ENCODE measurements at regions not wholly inside any gene's neighbourhood (a gene's known extent, or its start where the extent isn't known, plus 50 kb on each side); places are given as distances from the start of the nearest gene placed in this dataset.
"Not testable (repeated sequence)": the region's sequence is repeated elsewhere in the genome, so short reads cannot be mapped to it uniquely, and the experiment has no call there.

DNA sequence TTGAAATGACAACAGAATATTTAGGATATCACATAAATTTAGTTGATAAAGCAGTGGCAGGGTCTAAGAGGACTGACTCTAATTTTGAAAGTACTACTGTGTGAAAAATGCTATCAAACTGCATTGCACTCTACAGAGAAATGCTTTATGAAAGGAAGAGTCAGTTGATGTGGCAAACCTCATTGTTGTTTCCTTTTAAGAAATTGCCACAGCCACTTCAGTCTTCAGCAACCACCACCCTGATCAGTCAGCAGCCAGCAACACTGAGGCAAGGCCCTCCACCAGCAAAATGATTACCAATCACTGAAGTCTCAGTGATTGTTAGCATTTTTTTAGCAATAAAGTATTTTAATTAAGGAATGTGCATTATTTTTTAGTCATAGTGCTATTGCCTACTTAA is 488.7 kb upstream of the SLC39A10 start:
- no peak for DNase-seq (ENCODE audit: low spot score)

DNA sequence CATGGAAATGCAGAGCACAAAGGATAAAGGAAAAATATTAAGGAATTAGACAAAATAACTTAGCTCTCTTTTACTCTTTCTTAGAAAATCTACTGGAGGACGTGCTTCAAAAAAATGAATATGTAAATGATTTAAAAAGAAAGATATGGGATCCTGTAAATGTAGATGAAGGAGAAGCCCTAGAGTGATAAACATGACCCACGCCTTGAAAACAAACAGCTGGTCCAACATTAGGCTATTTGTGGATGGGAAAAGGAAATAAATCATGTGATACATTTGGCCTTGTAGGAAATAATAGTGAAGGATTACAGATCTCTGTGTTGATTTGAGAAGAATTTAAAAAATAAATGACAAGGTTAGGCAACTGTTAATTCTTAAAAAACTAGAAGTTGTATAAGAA is 492.1 kb upstream of the SLC39A10 start:
- no peak for DNase-seq (ENCODE audit: low spot score)

DNA sequence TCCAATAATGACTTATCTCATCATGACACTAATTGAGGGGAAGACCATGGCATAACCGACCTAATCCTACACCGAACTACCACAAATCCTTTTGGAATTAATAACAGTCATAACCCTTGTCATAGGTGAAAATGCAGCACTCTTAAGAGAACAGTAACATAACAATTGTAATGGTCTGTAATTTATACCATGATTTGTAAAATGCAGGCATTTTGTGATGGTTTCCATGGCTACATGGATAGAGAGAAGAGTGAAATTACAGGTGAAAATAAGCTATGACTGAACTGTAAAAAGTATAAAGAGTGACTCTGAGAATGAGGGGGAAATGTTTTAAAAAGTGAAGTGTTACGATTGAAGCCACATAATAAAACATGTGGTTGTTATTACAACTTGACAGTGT is 494.1 kb upstream of the SLC39A10 start:
- no peak for DNase-seq (ENCODE audit: low spot score)

DNA sequence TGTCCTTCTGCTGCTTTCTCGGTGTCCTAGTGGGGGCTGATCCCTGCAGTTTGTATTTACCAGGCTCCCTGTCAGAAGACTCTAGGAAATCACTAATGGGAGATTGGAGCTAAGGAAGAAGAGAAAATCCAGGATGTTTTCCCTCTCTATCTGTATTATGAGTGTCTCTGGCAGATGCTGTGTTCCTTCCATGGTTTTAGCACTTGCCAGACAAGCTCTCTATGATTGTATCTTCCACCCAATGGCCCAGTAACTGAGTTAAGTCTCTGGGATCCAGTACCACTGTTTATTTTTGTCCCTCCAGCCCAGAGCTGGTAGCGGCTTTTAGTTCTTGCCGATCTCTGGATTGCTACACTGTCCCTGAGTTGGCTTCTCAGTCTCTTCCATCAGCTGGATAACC is 494.8 kb upstream of the SLC39A10 start:
- DNase-seq (ENCODE audit: low spot score): no peak

DNA sequence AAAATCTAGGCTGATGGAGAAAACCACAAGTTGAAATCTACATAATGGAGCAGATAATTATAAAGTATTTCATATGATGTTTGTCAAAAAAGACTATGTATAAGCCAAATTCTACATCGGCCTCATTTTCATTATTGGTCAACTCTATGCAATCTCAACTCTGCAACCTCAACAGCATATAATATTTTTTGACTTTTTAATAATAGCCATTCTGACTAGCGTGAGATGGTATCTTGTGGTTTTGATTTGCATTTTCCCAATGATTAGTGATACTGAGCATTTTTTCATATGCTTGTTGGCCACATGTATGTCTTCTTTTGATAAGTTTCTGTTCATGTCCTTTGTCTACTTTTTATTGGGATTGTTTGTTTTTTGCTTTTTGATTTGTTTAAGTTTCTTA is 496.1 kb upstream of the SLC39A10 start:
- no peak for DNase-seq (ENCODE audit: low spot score)

DNA sequence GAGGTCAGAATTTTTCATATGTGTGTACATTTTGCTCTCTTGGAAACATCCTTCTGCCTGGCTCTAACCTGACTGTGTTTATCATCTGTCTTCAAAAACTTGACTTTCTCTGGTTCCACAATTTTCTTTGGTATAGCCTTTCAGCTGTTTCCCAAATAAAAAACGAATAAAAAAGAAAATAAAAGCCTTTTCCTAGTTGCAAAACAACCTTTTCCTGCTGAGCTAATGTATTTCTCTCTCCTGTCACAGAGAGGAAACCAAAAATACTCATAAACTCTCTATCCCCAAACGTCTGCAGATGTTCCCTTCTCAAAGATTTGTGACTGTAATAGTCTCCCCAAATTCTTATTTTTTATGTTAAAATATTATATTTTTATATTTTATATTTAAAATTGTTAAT is 505.3 kb upstream of the SLC39A10 start:
- no peak for DNase-seq (ENCODE audit: low spot score)

DNA sequence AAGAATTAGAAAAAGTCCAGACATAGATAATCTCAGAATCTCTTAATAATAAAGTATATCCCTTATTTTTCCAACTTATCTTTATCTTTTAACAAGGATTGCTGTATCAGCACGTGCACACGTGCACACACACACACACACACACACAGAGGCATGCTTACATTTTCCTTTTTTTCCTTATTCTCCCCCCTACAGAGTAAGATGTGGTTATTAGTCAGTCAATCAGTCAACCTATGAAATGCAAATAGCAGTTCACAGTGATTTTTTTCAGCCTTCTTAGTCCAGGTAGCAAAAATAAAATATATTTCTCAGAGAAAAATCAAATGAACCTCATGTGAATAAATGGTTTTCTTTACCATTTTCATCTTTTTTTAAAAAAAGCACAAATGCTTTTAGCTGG is 506.2 kb upstream of the SLC39A10 start:
- no peak for DNase-seq (ENCODE audit: low spot score)

DNA sequence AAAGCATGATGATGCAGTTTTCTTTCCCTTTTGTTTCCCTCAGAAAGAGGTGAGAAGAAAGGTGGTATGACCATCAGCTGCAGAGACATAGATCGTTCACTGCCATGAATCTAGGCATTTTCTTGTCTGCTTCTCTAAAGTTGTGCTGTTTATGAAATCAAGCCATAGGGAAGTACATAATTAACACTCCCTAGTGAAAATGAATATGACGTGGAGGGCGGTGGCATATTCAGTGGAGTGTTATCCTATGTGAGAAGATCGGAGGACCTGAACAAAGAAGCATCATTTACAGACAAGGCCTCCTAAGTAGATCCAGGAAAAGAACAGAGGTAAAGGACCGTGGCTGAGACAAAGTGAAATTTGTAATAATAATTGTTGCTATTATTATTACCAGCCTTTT is 509.0 kb upstream of the SLC39A10 start:
- no peak for DNase-seq (ENCODE audit: low spot score)

DNA sequence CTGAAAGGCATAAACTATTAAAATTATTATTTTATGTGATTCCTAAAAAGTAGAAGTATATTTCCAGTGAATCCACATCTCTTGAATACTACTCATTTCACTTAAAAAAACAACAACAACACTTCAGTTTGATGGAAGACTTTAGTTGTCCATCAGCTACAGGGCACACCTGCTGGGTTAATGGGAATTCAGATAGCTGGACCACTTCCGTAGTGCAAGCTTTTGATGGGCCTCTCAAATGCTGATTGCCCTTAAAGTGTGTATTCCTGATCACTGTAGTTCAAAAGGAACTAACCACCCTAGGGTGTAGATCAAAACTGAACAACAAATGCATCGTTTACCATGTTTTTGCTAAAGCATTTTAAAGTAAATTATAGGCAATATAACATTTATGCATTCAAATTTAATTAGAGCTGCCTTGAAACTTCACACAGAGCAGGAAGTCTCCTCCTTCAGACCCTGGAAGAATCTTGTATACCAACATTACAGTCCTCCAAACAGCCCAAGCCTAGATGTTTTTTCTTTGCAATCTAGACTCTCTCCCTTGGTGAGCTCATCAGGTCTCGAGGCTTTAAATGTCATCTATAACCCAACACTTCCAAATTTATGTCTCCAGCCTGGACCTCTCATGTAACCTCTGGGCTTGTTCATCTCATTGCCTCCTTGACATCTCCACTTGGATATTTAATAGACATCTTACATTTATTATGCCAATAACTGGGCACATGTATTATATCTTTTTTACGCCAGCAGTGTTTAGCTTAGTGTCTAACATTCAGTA is 510.1 kb upstream of the SLC39A10 start:
- no peak for DNase-seq (ENCODE audit: low spot score)

DNA sequence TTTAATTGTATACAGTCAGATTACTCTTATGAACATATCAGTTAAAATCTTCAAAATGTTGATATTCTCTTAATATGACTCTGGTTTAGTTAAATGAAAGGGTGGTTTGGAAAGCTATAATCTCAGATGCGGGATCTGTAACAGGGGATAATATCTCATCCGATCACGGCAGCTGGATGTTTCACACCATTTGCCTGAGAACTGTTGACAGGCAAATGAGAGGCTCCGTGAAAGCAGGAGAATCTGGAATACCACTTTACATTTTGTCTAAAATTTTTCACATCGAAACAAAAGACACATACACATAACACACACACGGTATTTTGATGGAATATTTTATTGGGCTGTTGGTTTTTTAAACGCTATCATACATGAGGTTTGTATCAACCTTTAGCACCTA is 518.6 kb upstream of the SLC39A10 start:
- DNase-seq (ENCODE audit: low spot score): no peak

DNA sequence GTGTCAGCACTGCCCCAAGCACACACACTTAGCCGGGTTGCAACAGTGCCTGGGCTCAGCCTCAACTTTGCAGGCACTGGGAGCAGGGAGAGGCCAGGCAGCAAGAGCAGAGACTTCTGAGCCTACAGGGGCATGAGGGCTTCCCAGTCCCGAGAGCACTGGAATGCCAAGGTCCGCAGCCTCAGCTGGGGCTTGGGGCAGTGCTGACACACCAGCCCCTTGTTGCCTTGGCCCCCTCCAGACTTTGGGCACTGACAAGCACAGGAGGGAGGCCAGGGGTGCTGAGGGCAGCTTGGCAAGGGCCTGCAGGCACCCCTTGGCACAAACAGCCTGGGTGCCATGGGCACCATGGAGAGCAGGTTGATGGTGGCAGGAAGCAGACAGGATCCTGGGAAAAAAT is 531.1 kb upstream of the SLC39A10 start:
- not testable (repeated sequence) for DNase-seq (ENCODE audit: low spot score)

DNA sequence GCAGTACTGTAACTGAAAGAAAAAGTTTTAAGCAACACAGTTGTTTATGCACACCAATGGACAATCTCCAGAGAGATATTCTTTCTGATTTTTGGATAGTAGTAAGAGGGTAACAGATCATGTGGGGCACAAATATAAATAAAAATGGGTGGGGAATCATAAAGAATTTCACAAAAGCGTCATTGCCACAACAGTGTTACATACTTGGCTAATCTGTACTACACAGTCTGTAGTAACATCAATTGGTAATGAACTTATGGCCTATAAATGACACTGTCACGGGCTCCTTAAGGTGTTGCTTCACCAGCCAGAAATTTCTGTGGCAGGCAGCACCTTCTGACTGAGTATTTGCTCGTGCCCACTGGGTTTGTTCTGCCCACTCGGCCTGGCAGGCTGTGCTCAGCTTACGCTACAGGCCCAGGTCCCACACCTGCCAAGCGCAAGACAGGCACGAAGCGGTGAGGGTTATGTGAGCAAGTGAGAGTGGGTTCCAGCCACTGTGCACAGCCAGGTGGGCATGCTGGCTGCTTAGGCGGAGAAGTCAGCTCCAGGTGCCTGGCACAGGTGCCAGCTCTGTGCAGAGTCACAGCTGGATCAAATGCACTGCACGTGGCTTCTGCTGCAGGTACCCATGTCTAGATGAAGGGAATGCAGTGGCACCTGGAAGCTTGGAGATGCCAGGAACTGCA is 532.5 kb upstream of the SLC39A10 start:
- DNase-seq (ENCODE audit: low spot score): no peak

DNA sequence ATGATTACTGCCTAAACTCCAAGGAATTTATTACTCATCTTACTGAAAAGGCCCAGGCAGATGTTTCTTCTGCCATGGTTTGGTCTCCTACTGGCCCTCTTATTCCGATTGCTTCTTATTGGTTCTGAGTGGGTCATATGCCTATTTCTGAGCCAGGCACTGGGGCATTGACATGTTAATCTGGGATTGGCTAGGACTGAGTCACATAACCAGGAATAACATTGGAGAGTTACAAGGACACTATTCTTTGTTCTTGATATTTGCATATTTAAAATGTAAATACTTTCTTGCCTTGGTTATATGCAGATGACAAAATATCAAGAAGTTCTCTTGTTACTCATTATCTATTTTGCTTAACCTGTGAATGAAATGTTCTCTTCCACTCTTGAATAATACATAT is 534.4 kb upstream of the SLC39A10 start:
- no peak for DNase-seq (ENCODE audit: low spot score)

DNA sequence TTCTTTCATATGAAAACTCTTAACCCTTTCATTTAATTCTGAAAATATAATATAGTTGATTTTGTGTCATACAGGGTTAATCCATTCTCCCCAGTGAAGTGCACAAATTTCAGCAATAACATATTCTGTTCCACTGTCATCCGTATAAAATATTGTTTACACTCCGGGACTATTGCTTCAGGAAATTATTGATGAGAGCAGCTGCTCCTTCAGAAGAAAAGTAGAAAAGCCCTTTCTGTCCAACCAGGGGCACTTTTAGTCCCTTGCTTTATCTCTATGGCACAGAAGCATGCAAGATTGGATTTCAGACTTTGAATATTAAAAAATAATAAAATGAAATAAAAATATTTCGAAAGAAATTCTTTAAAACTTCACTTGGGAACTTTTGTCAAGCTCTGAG is 535.7 kb upstream of the SLC39A10 start:
- no peak for DNase-seq (ENCODE audit: low spot score)

DNA sequence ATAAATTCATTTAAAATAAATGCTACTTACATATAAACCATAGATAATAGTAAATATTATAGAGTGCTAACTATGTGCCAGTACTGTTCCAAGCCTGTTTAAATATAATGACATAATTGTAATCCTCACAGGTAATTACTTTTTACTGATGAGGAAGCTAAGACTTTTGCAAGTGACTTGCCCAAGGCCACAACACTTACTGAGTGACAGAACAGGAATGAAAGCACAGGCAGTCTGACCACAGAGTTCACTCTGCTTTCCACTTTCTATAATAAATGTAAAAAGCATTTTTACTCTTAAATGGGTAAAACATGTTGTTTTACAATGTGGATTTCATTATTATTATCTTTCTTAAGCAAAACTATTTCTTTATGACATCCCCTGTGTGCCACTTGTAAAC is 537.8 kb upstream of the SLC39A10 start:
- DNase-seq (ENCODE audit: low spot score): no peak

DNA sequence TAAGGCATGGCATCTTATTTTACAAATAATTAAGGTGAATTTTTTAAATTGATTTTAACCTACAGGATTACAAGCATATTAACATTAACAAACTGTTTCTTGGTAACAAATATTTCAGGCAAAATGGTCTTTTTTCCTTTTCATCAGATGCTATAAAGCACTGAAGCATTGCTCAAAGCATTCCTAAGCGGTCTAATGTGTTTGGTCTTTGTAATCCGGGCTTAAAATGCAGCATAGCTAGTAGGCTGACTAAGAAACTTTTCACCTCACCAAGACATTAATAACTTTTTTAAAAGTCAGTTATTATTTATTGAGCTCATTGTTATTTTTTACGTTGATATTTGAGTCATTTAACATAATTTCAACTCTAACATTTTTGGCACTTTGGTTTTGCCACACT is 538.8 kb upstream of the SLC39A10 start:
- DNase-seq (ENCODE audit: low spot score): no peak

DNA sequence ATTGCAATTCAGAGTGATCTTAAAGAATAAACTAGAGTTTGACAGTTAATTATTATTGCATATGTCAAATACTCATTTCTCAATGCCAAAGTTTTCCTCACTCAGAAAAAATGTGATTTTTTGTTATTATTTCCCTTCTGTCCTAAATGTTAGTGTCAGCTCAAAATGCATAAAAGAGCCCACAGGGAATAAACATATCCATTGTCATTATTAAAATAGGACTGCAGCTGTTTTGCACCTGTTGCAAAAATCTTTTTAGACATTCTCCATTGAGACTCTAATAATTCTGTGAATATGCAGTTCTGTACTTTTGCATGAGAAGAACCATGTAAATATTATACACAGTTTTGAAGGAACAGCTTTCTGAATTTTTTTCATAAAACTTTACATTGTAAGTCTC is 540.0 kb upstream of the SLC39A10 start:
- no peak for DNase-seq (ENCODE audit: low spot score)

DNA sequence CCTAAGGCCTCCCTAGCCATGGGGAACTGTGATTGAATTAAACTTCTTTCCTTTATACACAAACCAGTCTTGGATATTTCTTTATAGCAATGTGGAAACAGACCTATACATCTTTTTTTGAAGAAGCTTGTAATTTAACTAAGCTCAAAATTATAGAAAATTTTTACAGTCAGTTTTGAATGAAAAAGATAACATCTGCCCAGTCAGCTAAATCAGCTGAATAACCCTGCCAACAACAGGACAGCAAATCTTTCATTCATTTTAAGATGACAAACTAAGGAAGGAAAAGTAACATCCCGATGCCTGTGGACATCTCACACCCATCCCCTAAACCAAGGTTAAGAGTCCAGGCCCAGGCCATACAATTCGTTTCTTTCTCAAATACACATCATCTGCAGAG is 541.3 kb upstream of the SLC39A10 start:
- DNase-seq (ENCODE audit: low spot score): no peak

DNA sequence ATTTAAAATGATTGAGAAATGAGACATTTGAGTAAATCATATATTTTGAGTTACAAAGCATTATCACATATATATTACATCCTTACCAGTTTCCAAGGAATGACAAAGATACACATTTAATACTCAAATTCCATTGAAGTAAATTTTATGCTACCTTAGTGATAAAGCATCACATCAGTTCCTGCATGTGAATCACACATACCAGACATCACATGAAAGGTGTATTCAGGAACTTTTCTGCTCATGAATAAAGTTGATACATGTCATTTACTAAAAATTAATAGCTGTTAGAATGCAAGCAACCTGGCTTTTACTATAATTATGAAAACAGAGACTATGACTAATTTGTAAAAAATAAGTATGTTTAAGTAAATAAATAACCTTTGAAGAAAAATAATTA is 548.8 kb upstream of the SLC39A10 start:
- DNase-seq (ENCODE audit: low spot score): no peak

DNA sequence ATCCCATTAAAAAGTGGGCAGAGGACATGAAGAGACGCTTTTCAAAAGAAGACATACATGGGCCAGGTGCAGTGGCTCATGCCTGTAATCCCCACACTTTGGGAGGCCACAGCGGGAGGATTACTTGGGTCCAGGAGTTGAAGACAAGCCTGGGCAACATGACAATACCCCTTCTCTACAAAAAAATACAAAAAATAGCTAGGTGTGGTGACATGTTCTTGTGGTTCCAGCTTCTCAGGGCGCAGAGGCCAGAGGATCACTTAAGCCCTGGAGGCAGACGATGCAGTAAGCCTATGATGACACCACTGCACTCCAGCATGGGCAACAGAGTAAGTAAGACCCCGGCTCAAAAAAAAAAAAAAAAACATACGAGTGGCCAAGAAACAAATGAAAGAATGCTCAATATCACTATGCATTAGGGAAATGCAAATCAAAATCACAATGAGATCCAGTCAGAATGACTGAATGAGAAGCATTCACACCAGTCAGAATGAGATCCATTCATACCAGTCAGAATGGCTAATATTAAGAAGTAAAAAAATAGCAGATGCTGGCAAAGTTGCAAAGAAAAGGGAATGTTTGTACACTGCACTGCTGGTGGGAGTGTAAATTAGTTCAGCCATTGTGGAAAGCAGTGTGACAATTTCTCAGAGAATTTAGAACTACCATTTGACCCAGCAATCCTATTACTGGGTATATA is 550.2 kb upstream of the SLC39A10 start:
- no peak for DNase-seq (ENCODE audit: low spot score)

DNA sequence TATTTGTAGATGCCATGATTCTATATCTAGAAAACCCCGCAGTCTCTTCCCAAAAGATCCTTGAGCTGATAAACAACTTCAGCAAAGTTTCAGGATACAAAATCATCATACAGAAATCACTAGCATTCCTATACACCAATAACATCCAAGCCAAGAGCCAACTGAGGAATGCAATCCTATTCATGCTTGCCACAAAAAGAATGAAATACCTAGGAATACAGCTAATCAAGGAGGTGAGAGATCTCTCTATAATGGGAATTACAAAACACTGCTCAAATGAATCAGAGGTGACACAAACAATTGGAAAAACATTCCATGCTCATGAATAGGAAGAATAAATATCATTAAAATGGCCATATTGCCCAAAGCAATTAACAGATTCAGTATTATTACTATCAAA is 551.4 kb upstream of the SLC39A10 start:
- no peak for DNase-seq (ENCODE audit: low spot score)

DNA sequence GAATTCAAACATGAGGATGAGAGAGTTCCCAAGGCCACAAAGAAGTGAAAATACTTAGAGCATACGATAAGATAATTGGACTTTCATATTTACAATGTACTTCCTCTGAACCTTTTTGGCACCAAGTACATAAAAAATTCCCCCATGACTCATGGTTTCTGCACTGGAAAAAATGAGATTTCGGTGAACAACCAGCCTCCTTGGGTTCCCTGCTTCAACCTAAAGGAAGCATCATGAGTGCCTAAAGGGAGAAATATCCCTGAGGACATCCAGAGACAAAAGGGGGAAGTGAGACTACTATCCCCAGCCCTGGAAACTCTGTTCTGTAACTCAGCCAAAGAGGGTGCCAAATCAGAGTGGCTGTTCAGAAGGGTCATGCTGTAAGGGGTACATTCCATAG is 562.7 kb upstream of the SLC39A10 start:
- DNase-seq (ENCODE audit: low spot score): no peak

DNA sequence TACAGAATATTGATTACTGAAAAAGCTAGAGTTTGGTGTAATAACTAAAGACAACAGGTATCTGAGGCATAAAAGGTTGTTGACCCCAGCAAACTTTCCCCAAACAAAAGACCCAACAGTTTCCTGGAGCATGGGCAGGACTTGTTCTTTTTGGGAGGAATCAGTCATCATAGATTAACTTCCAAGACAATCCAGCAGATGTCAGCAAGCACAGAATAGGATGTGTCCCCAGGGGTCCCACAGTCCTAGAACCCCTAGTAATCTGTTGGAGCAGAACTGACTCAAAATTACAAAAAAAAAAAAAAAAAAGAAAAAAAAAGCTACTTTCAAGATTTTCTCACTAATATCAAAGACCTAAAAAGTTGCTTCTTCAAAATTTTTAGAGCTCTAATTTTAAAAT is 564.7 kb upstream of the SLC39A10 start:
- DNase-seq (ENCODE audit: low spot score): no peak
